Endothelial cell (in vitro differentiated cells): ENCODE measurements at regions not wholly inside any gene's neighbourhood (a gene's known extent, or its start where the extent isn't known, plus 50 kb on each side); places are given as distances from the start of the nearest gene placed in this dataset.

Experiments used
- DNase-seq: peaks from one replicate; pipeline ENCODE4 v3.0.0; 2021; ENCODE audit warnings: low spot score
- H3K27ac Mint-ChIP-seq: one replicate; pipeline ENCODE4 v1.8.0; 2021; ENCODE audit warnings: mixed read lengths, inconsistent platforms; ENCODE audit not compliant: unreplicated experiment
- H3K27me3 Mint-ChIP-seq: one replicate; pipeline ENCODE4 v1.8.0; 2021; ENCODE audit warnings: mild to moderate bottlenecking, moderate library complexity, mixed read lengths, inconsistent platforms; ENCODE audit not compliant: unreplicated experiment
- H3K36me3 Mint-ChIP-seq: one replicate; pipeline ENCODE4 v1.8.0; 2021; ENCODE audit warnings: mild to moderate bottlenecking, low read depth, mixed read lengths, inconsistent platforms; ENCODE audit not compliant: unreplicated experiment
- H3K4me1 Mint-ChIP-seq: one replicate; pipeline ENCODE4 v1.8.0; 2021; ENCODE audit warnings: mild to moderate bottlenecking, mixed read lengths, inconsistent platforms; ENCODE audit not compliant: unreplicated experiment
- H3K4me3 Mint-ChIP-seq: one replicate; pipeline ENCODE4 v1.8.0; 2021; ENCODE audit warnings: mild to moderate bottlenecking, mixed read lengths, inconsistent platforms; ENCODE audit not compliant: unreplicated experiment
- H3K9me3 Mint-ChIP-seq: one replicate; pipeline ENCODE4 v1.8.0; 2021; ENCODE audit warnings: mixed read lengths, inconsistent platforms; ENCODE audit not compliant: unreplicated experiment
- TF ChIP-seq, protein P1 (sequence below): fragments of 200-600 bp; sonication (generic); IDR thresholded peaks from one replicate; pipeline ENCODE4 v1.5.0; 2021; ENCODE audit warnings: antibody characterized with exemption; ENCODE audit not compliant: unreplicated experiment

- Mint-ChIP-seq H3K4me1 (peaks cover 17% of the 10 kb centered on the region), H3K9me3 (no peaks in the 10 kb centered on the region), H3K36me3 (no peaks in the 10 kb centered on the region), H3K4me3 (no peak overlapping the region), H3K27me3 (no peaks in the 10 kb centered on the region), H3K27ac (no peak overlapping the region)
- DNase-seq, result no peak
- TF ChIP-seq, protein P1, sequence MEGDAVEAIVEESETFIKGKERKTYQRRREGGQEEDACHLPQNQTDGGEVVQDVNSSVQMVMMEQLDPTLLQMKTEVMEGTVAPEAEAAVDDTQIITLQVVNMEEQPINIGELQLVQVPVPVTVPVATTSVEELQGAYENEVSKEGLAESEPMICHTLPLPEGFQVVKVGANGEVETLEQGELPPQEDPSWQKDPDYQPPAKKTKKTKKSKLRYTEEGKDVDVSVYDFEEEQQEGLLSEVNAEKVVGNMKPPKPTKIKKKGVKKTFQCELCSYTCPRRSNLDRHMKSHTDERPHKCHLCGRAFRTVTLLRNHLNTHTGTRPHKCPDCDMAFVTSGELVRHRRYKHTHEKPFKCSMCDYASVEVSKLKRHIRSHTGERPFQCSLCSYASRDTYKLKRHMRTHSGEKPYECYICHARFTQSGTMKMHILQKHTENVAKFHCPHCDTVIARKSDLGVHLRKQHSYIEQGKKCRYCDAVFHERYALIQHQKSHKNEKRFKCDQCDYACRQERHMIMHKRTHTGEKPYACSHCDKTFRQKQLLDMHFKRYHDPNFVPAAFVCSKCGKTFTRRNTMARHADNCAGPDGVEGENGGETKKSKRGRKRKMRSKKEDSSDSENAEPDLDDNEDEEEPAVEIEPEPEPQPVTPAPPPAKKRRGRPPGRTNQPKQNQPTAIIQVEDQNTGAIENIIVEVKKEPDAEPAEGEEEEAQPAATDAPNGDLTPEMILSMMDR, result no peak
Observed at GRCh38 chr1:119276558-119276957, 92.0 kb upstream of the HAO2 start.

DNA sequence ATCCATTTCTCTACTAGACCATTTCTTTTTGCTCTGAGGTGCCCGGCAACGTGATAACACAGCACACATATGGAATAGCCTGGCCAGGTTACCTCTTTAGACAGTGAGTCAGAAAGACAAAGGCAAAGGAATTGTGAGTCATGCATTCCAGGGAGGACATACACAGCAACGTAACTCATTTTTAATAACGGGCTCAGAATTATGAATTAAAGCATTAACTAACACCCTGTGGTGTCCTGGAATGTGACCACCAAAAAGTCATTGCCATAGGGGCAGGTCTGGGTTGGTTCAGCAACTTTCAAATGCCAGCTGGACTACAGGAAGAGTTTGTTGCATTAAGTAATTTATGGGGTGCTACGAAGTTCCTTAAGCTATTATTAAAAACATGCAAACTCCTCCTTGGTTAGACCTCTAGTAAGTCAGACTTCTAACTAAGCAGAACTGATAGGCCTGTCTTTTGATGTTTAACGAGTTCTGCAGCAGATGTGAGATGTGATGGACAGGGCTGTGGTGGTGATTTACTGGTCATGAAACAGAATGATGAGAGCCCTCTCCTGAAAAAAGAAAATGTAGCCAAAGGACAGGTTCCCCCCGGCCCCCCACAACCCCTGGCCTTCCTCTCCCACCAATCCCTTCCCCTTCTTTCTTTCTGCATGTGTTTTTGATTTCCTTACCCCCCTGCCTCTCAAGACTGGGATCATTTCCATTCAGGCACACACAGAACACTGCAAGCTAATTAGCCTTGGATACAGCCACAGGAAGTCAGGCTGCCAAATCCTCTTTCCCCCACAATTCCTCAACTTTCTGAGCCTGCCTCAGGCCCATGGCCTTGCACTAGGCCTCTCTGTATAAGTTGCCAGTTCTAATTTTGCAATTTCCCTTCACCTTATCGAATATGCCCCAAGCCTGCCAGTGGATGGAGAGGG is 88.9 kb upstream of the HAO2 start:
- Mint-ChIP-seq H3K27ac (no peak overlapping the region), H3K27me3 (no peaks in the 10 kb centered on the region), H3K4me1 (peaks cover 12% of the 10 kb centered on the region), H3K4me3 (no peak overlapping the region), H3K36me3 (no peaks in the 10 kb centered on the region), H3K9me3 (no peaks in the 10 kb centered on the region)
- no peak for DNase-seq
- TF ChIP-seq, protein P1, result no peak

GRCh38 chr1:119285482-119285881 is 83.1 kb upstream of the HAO2 start:
- Mint-ChIP-seq H3K27ac (no peak overlapping the region), H3K4me1 (no peaks in the 10 kb centered on the region), H3K9me3 (no peaks in the 10 kb centered on the region), H3K4me3 (no peak overlapping the region), H3K27me3 (no peaks in the 10 kb centered on the region), H3K36me3 (no peaks in the 10 kb centered on the region)
- TF ChIP-seq, protein P1, result no peak
- DNase-seq, result no peak

DNA sequence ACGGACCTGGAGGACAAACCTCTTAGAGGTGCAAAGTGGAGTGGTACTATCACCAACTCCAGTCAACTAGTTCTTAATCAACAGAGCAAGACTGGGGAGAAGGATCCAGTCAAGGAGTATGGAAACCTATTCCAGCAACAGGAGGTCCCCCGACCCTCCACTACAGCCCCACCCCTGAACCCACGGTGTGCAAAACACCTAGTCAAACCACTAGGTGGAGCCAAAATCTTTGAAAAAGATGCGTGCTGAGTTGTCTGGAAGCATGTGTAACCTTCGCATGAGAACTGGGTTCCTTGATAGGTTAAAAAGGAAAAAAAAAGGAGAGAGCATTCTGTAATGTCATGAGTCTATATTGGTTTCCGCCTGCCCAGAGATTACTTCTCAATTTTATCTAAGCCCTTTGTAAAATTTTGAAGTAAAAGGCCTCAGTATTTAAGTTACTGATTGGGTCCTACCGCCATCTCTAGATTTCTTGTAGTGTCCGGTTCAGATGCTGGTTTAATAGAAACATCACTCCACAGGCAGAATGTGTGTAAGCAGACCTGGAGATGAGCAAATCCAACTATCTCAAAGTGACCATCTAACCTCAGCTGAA is 81.9 kb upstream of the HAO2 start:
- peak; percentile 62 for DNase-seq
- Mint-ChIP-seq H3K27ac (no peak overlapping the region), H3K27me3 (no peaks in the 10 kb centered on the region), H3K4me3 (no peak overlapping the region), H3K4me1 (peaks cover 2% of the 10 kb centered on the region), H3K9me3 (no peaks in the 10 kb centered on the region), H3K36me3 (no peaks in the 10 kb centered on the region)
- TF ChIP-seq, protein P1, result peak; percentile 76

GRCh38 chr1:119288751-119289150 is 79.8 kb upstream of the HAO2 start:
- Mint-ChIP-seq H3K27me3 (no peaks in the 10 kb centered on the region), H3K9me3 (no peaks in the 10 kb centered on the region), H3K4me1 (peaks cover 12% of the 10 kb centered on the region), H3K4me3 (no peak overlapping the region), H3K27ac (no peak overlapping the region), H3K36me3 (no peaks in the 10 kb centered on the region)
- no peak for DNase-seq
- TF ChIP-seq, protein P1, result no peak
